Keratinocyte (primary cell): ENCODE measurements at regions not wholly inside any gene's neighbourhood (a gene's known extent, or its start where the extent isn't known, plus 50 kb on each side); places are given as distances from the start of the nearest gene placed in this dataset.

Source experiments
- DNase-seq: peaks from one replicate; pipeline ENCODE4 v3.0.0-alpha.2; 2011; ENCODE audit warnings: low read depth, missing footprints, low spot score
- FAIRE-seq: peaks from 2 replicates; lab custom pipeline; 2011; peaks lifted over from hg19 to GRCh38; lab: Jason Lieb, UNC
- H2AFZ ChIP-seq: 2 replicates; pipeline ENCODE4 v1.6.0; 2012; ENCODE audit warnings: low read length, control low read depth, inconsistent platforms; ENCODE audit not compliant: control insufficient read depth
- H3K27ac ChIP-seq: 2 replicates; pipeline ENCODE4 v1.5.1; 2011; ENCODE audit warnings: low read length; ENCODE audit not compliant: control insufficient read depth, insufficient read depth
- H3K27me3 ChIP-seq: 3 replicates; pipeline ENCODE4 v1.6.0; 2011; ENCODE audit warnings: low read length; ENCODE audit not compliant: control insufficient read depth, insufficient read depth; ENCODE audit errors: extremely low read depth
- H3K36me3 ChIP-seq, 2 experiments: 2 replicates in 1 of 2; 3 replicates in 1 of 2; pipeline ENCODE4 v1.5.1; 2011; ENCODE audit warnings: low read length in 2 of 2, mild to moderate bottlenecking in 1 of 2; ENCODE audit not compliant: control insufficient read depth in 2 of 2, insufficient read depth in 2 of 2; ENCODE audit errors: extremely low read depth in 1 of 2
- H3K4me1 ChIP-seq: 3 replicates; pipeline ENCODE4 v1.5.1; 2011; ENCODE audit warnings: low read length; ENCODE audit not compliant: control insufficient read depth, insufficient read depth; ENCODE audit errors: extremely low read depth
- H3K4me2 ChIP-seq: 3 replicates; pipeline ENCODE4 v1.6.0; 2011; ENCODE audit warnings: low read depth, low read length; ENCODE audit not compliant: control insufficient read depth, insufficient read depth; ENCODE audit errors: extremely low read depth
- H3K4me3 ChIP-seq, 3 experiments: fragments of 200-600 bp in 1 of 3; sonication (generic) in 1 of 3; 2 replicates in 2 of 3; 3 replicates in 1 of 3; pipeline ENCODE4 v1.5.1; 2011 to 2016; ENCODE audit warnings: low read length in 3 of 3, mild to moderate bottlenecking in 3 of 3, control low read depth in 2 of 3, inconsistent platforms in 1 of 3, low read depth in 1 of 3, mixed read lengths in 1 of 3, mixed run types in 1 of 3, moderate library complexity in 1 of 3; ENCODE audit not compliant: control insufficient read depth in 2 of 3, insufficient read depth in 2 of 3; ENCODE audit errors: extremely low read depth in 1 of 3
- H3K79me2 ChIP-seq: 2 replicates; pipeline ENCODE4 v1.6.0; 2012; ENCODE audit warnings: low read length; ENCODE audit not compliant: control insufficient read depth, insufficient read depth
- H3K9ac ChIP-seq: 3 replicates; pipeline ENCODE4 v1.6.0; 2011; ENCODE audit warnings: low read length; ENCODE audit not compliant: control insufficient read depth, insufficient read depth; ENCODE audit errors: extremely low read depth
- H3K9me1 ChIP-seq: 3 replicates; pipeline ENCODE4 v1.6.0; 2011; ENCODE audit warnings: low read length; ENCODE audit not compliant: control insufficient read depth, insufficient read depth; ENCODE audit errors: extremely low read depth
- H3K9me3 ChIP-seq: 2 replicates; pipeline ENCODE4 v1.5.1; 2012; ENCODE audit warnings: low read depth, low read length; ENCODE audit not compliant: control insufficient read depth
- H4K20me1 ChIP-seq: 3 replicates; pipeline ENCODE4 v1.6.0; 2011; ENCODE audit warnings: low read length; ENCODE audit not compliant: control insufficient read depth, insufficient read depth; ENCODE audit errors: extremely low read depth
- CTCF ChIP-seq, 3 experiments: IDR thresholded peaks in 1 of 3; conservative IDR thresholded peaks in 1 of 3; optimal IDR thresholded peaks in 1 of 3; 2 replicates in 2 of 3; 3 replicates in 1 of 3; pipeline versions ENCODE3 to v1.5.1; 2011; ENCODE audit warnings: low read length in 3 of 3, mild to moderate bottlenecking in 3 of 3, moderate library complexity in 2 of 3, control low read depth in 1 of 3, inconsistent platforms in 1 of 3; ENCODE audit not compliant: insufficient read depth in 2 of 3; ENCODE audit errors: extremely low read depth in 1 of 3
- EZH2 ChIP-seq: IDR thresholded peaks from one replicate; pipeline ENCODE4 v1.6.1; 2012; ENCODE audit warnings: inconsistent platforms, mild to moderate bottlenecking, low read length, moderate library complexity
- dilution Hi-C: fragments of 300-500 bp; cut with MboI; formaldehyde crosslinking; loops from one replicate; pipeline ENCODE4 v1.7.0; 2020; ENCODE audit warnings: low sequenced_read_pairs; ENCODE audit not compliant: extremely low pct_ligation_motif_present

GRCh38 chr14:83096092-83096491 is 1562.4 kb upstream of the SEL1L start:
- DNase-seq (no peak), FAIRE-seq (no peak)
- no peaks in the 10 kb centered on the region for H3K9me1 ChIP-seq
- H3K4me3 ChIP-seq, result no peak overlapping the region
- no peak overlapping the region for H3K4me2 ChIP-seq
- no peak overlapping the region for H3K27ac ChIP-seq
- H3K4me1 ChIP-seq, result no peaks in the 10 kb centered on the region
- dilution Hi-C loops, result no loop called here
- no peaks in the 10 kb centered on the region for H3K27me3 ChIP-seq
- no peak for TF ChIP-seq EZH2
- TF ChIP-seq CTCF (optimal IDR thresholded peaks at IDR 0.05 in 1 of 3, IDR thresholded peaks at IDR 0.05 in 1 of 3, conservative IDR thresholded peaks at IDR 0.05 in 1 of 3; ENCODE audit: extremely low read depth in 1 of 3, insufficient read depth in 2 of 3, low read length in 3 of 3), result no peak
- no peaks in the 10 kb centered on the region for H4K20me1 ChIP-seq
- no peak overlapping the region for H3K9ac ChIP-seq
- no peak overlapping the region for H2AFZ ChIP-seq
- H3K36me3 ChIP-seq, result no peaks in the 10 kb centered on the region
- no peaks in the 10 kb centered on the region for H3K79me2 ChIP-seq
- H3K9me3 ChIP-seq, result no peaks in the 10 kb centered on the region

- Histone ChIP-seq H3K79me2 (no peaks in the 10 kb centered on the region), H3K27ac (no peak overlapping the region), H3K9ac (no peak overlapping the region), H3K9me1 (no peaks in the 10 kb centered on the region), H3K36me3 (no peaks in the 10 kb centered on the region), H3K9me3 (no peaks in the 10 kb centered on the region), H2AFZ (no peak overlapping the region), H3K4me1 (no peaks in the 10 kb centered on the region), H3K4me2 (no peak overlapping the region), H4K20me1 (no peaks in the 10 kb centered on the region), H3K4me3 (no peak overlapping the region), H3K27me3 (no peaks in the 10 kb centered on the region)
- dilution Hi-C loops, result no loop called here
- no peak for TF ChIP-seq EZH2
- no peak for TF ChIP-seq CTCF (optimal IDR thresholded peaks at IDR 0.05 in 1 of 3, IDR thresholded peaks at IDR 0.05 in 1 of 3, conservative IDR thresholded peaks at IDR 0.05 in 1 of 3; ENCODE audit: extremely low read depth in 1 of 3, insufficient read depth in 2 of 3, low read length in 3 of 3)
- DNase-seq (no peak), FAIRE-seq (no peak)
Measured at GRCh38 chr14:83101846-83102245, 1568.2 kb upstream of the SEL1L start.
